GM13977 (cell line): ENCODE measurements at regions not wholly inside any gene's neighbourhood (a gene's known extent, or its start where the extent isn't known, plus 50 kb on each side); places are given as distances from the start of the nearest gene placed in this dataset.

ENCODE experiments used
- DNase-seq: peaks from one replicate; pipeline ENCODE4 v3.0.0; 2012; ENCODE audit warnings: low spot score
- CTCF ChIP-seq: IDR thresholded peaks from 2 replicates; pipeline ENCODE4 v1.5.1; 2012; ENCODE audit warnings: mild to moderate bottlenecking, control low read depth; ENCODE audit not compliant: insufficient read depth; ENCODE audit errors: extremely low read depth, missing control alignments
- in situ Hi-C: fragments of 300-500 bp; cut with MboI; formaldehyde crosslinking; loops from one replicate; pipeline ENCODE4 v1.12.0; 2022; ENCODE audit warnings: low sequenced_read_pairs, low pct_unique_long_range_greater_than_20kb, mixed read lengths, inconsistent platforms; ENCODE audit not compliant: unreplicated experiment

- no peak for DNase-seq
- TF ChIP-seq CTCF: no peak
- in situ Hi-C loops: no loop called here
Measured at GRCh38 chr10:84999929-85000328, 671.5 kb downstream of the CCSER2 start.

GRCh38 chr10:85003083-85003482 is 674.7 kb downstream of the CCSER2 start:
- DNase-seq: no peak
- in situ Hi-C loops: no loop called here
- no peak for TF ChIP-seq CTCF

GRCh38 chr10:85008488-85009184 is 680.2 kb downstream of the CCSER2 start:
- in situ Hi-C loops: no loop called here
- DNase-seq: no peak
- TF ChIP-seq CTCF: no peak

- TF ChIP-seq CTCF: no peak
- in situ Hi-C loops: no loop called here
- DNase-seq: no peak
Measured at GRCh38 chr10:85012305-85012704, 683.9 kb downstream of the CCSER2 start.

GRCh38 chr10:85026878-85027467 is 698.6 kb downstream of the CCSER2 start:
- in situ Hi-C loops: no loop called here
- TF ChIP-seq CTCF: no peak
- DNase-seq: no peak

GRCh38 chr10:85032981-85033380 is 704.6 kb downstream of the CCSER2 start:
- TF ChIP-seq CTCF: no peak
- no peak for DNase-seq
- in situ Hi-C loops: no loop called here

- TF ChIP-seq CTCF: no peak
- in situ Hi-C loops: no loop called here
- DNase-seq: no peak
Measured at GRCh38 chr10:85036661-85037060, 708.3 kb downstream of the CCSER2 start.
